HG02870 (cell line): ENCODE measurements at regions not wholly inside any gene's neighbourhood (a gene's known extent, or its start where the extent isn't known, plus 50 kb on each side); places are given as distances from the start of the nearest gene placed in this dataset.
"Not testable (repeated sequence)": the region's sequence is repeated elsewhere in the genome, so short reads cannot be mapped to it uniquely, and the experiment has no call there.

Experiments used
- ATAC-seq: cut with Tn5 transposase; IDR thresholded peaks from one replicate; pipeline ENCODE4 v1.9.1; 2021; ENCODE audit warnings: mild to moderate bottlenecking, moderate library complexity; ENCODE audit not compliant: unreplicated experiment

GRCh38 chr4:96390404-96390803 is 550.5 kb downstream of the PDHA2 start:
- no peak for ATAC-seq

- ATAC-seq, result no peak
These were observed 555.9 kb downstream of the PDHA2 start for GRCh38 chr4:96395747-96396146.

- no peak for ATAC-seq
These were observed 566.8 kb downstream of the PDHA2 start for GRCh38 chr4:96406742-96407141.

- no peak for ATAC-seq
These were observed 567.3 kb downstream of the PDHA2 start for GRCh38 chr4:96407225-96407624.

GRCh38 chr4:96407738-96408463 is 568.0 kb downstream of the PDHA2 start:
- no peak for ATAC-seq

- not testable (repeated sequence) for ATAC-seq
These were observed 575.0 kb downstream of the PDHA2 start for GRCh38 chr4:96414853-96415252.

GRCh38 chr4:96429657-96430056 is 589.8 kb downstream of the PDHA2 start:
- no peak for ATAC-seq

GRCh38 chr4:96431094-96431493 is 591.2 kb downstream of the PDHA2 start:
- ATAC-seq, result no peak

- ATAC-seq, result no peak
These were observed 608.5 kb downstream of the PDHA2 start for GRCh38 chr4:96448315-96448872.

GRCh38 chr4:96455045-96455720 is 615.3 kb downstream of the PDHA2 start:
- no peak for ATAC-seq

GRCh38 chr4:96458031-96458430 is 618.1 kb downstream of the PDHA2 start:
- ATAC-seq, result not testable (repeated sequence)

GRCh38 chr4:96459105-96459504 is 619.2 kb downstream of the PDHA2 start:
- ATAC-seq, result no peak

- no peak for ATAC-seq
These were observed 625.9 kb downstream of the PDHA2 start for GRCh38 chr4:96465834-96466233.

- no peak for ATAC-seq
These were observed 632.3 kb downstream of the PDHA2 start for GRCh38 chr4:96471956-96472867.

- no peak for ATAC-seq
These were observed 633.4 kb downstream of the PDHA2 start for GRCh38 chr4:96473246-96473645.

- no peak for ATAC-seq
These were observed 643.6 kb downstream of the PDHA2 start for GRCh38 chr4:96483308-96484030.

- no peak for ATAC-seq
These were observed 646.7 kb downstream of the PDHA2 start for GRCh38 chr4:96486563-96486962.

- no peak for ATAC-seq
These were observed 657.7 kb downstream of the PDHA2 start for GRCh38 chr4:96497621-96498020.

GRCh38 chr4:96504386-96504785 is 664.5 kb downstream of the PDHA2 start:
- ATAC-seq, result no peak

GRCh38 chr4:96509039-96509741 is 669.3 kb downstream of the PDHA2 start:
- no peak for ATAC-seq
